Stimulated activated naive CD4-positive, alpha-beta T cell (primary cell): ENCODE measurements at regions not wholly inside any gene's neighbourhood (a gene's known extent, or its start where the extent isn't known, plus 50 kb on each side); places are given as distances from the start of the nearest gene placed in this dataset.

ENCODE experiments used
- DNase-seq, 6 experiments: peaks; one replicate each; lab custom pipeline; 2025; lab: John Stamatoyannopoulos, UW

- DNase-seq = no peak
These were observed 235.0 kb upstream of the HNMT start for GRCh38 chr2:137729305-137729704.

DNA sequence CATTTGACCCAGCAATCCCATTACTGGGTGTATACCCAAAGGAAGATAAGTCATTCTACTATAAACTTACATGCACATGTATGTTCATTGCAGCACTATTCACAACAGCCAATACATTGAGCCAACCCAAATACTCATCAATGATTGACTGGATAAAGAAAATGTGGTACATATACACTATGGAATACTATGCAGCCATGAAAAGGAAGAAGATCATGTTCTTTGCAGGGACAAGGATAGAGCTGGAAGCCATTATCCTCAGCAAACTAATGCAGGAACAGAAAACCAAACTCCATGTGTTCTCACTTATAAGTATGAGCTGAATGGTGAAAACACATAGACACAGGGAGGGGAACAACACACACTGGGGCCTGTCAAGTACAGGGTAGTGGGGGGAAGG is 226.7 kb upstream of the HNMT start:
- no peak for DNase-seq

- no peak for DNase-seq
These were observed 222.4 kb upstream of the HNMT start for GRCh38 chr2:137741784-137742362.

GRCh38 chr2:137747509-137747908 is 216.8 kb upstream of the HNMT start:
- no peak for DNase-seq

GRCh38 chr2:137748533-137748932 is 215.7 kb upstream of the HNMT start:
- DNase-seq = no peak

GRCh38 chr2:137764646-137765045 is 199.6 kb upstream of the HNMT start:
- DNase-seq = no peak

- no peak for DNase-seq
These were observed 194.9 kb upstream of the HNMT start for GRCh38 chr2:137769406-137769805.

DNA sequence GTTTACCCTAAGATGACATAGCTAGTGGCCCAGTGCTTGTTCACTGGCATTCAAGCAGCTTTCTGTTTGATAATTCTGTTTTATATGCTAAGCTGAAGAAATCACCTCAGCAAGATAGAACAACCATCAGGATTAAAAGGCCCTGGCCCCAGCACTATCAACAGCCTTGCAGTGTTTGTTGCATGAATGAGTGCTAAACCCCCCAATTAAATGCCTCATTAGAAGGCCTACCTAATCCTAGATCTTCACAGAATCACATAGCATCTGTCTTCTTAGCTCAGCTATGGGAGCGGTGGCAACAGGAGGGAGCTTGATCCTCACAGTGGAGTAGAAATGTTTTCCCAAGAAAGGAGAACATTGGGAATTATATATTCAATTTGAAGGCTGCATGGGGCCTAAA is 194.1 kb upstream of the HNMT start:
- no peak for DNase-seq

- no peak for DNase-seq
These were observed 193.2 kb upstream of the HNMT start for GRCh38 chr2:137771064-137771463.

GRCh38 chr2:137772451-137772850 is 191.8 kb upstream of the HNMT start:
- no peak for DNase-seq

GRCh38 chr2:137775529-137775928 is 188.7 kb upstream of the HNMT start:
- no peak for DNase-seq

DNA sequence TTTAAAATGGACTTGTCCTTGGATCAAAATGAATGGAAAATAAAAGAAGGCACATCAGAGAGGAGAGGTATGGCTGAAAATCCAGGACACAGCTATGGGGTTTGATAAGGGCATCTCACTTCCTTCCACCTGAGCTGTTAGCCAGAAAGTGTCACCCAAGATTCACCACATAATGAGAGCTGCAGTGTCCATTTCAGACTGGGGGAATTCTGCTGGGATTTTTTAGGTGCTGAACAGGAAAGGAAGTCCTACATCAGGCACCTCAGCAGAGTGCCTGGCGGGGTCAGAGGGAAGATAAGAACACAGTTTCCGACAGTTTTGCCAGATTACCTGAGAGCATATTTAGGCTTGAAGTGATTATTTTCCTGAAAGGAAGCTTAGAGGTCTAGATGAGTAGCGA is 187.6 kb upstream of the HNMT start:
- no peak for DNase-seq

- DNase-seq = no peak
These were observed 166.6 kb upstream of the HNMT start for GRCh38 chr2:137797641-137798040.

DNA sequence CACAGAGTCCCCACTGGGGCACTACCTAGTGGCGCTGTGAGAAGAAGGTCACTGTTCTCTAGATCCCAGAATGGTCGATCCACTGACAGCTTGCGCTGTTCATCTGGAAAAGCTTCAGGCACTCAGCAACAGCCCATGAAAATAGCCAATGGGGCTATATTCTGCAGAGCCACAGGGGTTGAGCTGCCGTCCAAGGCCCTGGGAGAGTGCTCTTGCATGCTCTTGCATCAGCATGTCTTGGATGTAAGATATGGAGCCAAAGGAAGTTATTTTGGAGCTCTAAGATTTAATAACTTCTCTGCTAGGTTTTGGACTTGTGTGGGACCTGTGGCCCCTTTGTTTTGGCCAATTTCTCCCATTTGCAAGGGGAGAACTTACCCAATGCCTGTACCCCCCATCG is 164.7 kb upstream of the HNMT start:
- DNase-seq = no peak

DNA sequence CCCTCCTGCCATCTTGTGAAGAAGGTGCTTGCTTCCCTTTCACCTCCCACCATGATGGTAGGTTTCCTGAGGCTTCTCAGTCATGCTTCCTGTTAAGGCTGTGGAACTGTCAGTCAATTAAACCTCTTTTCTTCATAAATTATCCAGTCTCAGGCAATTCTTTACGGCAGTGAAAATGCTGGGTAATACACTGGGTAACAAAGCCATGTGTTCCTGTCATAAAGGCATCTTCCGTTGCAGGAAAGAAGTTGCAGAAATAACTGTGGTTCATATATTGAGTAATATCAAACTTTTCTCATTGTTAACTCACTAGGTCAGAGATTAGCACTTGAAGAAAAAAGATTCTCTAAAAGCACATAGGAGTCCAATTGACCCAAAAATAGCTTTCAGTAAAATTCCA is 163.9 kb upstream of the HNMT start:
- no peak for DNase-seq

- no peak for DNase-seq
These were observed 163.0 kb upstream of the HNMT start for GRCh38 chr2:137801228-137801627.

DNA sequence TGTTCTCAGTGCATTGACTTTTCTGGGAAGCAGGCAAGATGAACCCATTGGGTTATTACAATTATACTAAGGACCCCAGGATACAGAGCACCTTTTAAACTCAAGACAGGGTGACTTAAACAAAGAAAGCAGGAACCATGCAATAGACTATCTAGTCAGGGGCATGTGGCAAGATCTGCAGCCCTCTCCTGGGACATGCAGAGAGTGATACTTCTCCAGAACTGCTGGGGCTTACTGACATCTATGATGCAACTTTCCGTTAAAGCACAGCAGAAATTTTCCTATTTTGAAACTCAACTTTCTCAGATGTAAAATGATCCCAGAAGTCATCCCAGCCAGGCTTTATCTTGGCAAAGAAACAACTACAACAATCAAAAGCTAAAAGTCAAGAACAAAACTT is 162.2 kb upstream of the HNMT start:
- no peak for DNase-seq

DNA sequence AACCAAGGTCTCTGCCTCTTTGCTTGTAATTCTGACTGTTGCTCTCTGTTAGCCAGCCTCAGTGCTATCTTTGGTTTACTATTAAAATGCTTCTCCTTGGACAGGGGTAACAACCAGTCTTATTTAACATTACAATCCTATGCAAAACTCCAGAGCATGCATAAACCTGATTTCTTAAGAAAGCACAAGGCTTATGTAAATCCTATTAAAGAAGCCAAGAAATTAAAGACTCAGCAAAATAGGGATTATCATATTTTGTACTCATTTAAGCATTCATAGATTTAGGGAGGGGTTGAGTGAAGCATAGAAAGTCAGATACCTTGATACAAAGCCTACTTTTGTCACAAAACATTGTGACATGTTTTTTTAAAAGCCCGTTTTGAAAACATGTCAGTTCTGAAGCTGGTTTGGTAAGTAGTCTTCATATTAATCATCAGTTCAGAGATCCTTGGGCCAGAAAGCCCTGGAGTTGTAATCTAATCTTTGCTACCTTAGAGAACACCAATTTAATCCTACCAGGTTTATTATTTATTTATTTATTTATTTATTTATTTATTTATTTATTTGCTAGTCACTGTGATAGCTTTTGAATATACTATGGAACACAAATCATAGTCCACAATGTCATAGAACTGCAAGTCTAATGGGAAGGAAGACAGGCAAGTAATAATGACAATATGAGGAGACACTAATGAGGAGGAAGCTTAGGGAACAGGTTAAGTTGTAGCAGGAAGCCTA is 158.0 kb upstream of the HNMT start:
- DNase-seq = no peak

GRCh38 chr2:137809252-137809651 is 155.0 kb upstream of the HNMT start:
- no peak for DNase-seq

GRCh38 chr2:137809837-137810236 is 154.4 kb upstream of the HNMT start:
- no peak for DNase-seq

DNA sequence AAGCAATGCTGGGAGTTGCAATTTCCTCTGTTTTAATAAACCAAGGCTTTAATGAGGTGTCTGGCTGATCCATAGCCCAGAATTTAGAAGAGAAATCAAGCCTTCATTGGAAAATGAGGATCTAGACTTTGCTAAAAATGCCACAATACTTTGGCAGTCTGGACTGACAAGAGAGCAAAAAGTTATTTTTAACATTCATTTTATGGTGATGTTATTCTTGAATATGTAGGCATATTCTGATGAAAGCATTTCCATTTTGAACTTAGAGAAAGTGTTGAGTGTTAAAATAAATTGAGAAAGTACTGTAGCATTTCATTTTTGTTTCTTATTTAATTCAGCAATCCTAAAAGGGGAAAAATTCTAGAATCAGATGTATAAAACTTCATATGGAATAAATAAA is 151.8 kb upstream of the HNMT start:
- DNase-seq = no peak

DNA sequence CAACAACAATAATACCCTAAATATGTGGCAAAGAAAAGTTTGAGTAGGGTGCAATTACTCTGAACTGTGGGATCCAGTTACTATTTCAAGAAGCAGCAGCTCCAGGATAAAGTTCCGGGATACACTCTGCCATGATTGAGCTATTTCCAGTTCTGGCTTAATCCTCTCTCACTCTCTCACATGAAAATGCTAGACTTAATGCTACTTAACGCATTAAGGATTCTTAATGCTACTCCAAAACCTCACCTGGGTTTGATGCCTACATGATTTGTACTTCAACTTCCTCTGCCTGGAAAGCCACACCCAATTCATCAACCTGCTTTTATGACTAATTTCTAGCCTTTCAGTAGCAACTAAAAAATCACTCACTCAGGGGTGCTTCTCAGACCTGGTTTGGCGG is 151.1 kb upstream of the HNMT start:
- no peak for DNase-seq

DNA sequence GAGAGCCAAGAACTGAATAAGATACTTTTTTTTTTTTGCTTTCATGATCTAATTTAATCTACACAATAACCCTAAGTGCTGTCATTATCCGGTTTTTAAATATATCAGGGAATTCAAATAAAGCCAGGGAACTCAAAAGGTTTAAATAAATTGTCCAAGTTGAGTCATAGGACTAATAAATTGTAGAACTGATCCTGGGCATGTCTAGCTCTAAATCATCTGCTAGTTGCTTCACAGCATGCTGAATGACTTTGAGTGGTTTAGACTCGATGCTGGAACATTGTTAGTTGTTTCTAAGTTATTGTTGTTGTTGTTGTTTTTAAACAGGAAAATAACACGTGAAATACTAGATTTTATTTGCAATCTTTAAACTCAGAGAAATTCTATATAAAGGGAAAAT is 147.2 kb upstream of the HNMT start:
- DNase-seq = no peak

DNA sequence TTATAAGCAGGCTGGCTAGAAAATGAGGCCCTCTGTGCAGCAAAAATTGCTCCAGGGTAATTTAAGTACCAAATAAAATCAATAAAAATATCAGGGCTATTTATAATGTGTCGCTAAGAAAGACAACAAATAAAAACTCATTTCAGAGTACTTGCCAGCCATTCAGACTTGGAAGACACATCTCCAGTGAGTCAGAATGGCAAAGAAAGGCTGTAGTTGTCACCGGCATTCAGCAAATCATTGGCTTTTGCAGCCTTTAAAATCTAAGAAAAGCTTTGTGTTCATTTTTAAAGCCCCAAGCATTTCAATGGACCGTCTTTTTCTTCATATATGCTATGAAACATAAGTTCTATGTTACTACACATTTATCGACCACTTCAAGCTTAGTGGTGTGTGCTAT is 141.1 kb upstream of the HNMT start:
- DNase-seq = no peak
